ENCODE measurements at regions not wholly inside any gene's neighbourhood (a gene's known extent, or its start where the extent isn't known, plus 50 kb on each side); places are given as distances from the start of the nearest gene placed in this dataset.

GRCh38 chr13:65103351-65103750, 2126.8 kb downstream of the PCDH9 start:
- Histone ChIP-seq H3K27me3 (ENCODE audit: control insufficient read depth in 3 of 3, insufficient read depth in 3 of 3, low read length in 3 of 3) (no peaks in the 10 kb centered on the region), H3K4me3 (ENCODE audit: low read depth in 1 of 3, low read length in 3 of 3) (no peak overlapping the region), H3K9me3 (ENCODE audit: control insufficient read depth in 2 of 2, insufficient read depth in 1 of 2, low read depth in 1 of 2, low read length in 1 of 2) (no peaks in the 10 kb centered on the region), H3K4me1 (ENCODE audit: control insufficient read depth in 3 of 3, insufficient read depth in 2 of 3, low read depth in 1 of 3, low read length in 2 of 3) (no peaks in the 10 kb centered on the region), H3K36me3 (ENCODE audit: control insufficient read depth in 3 of 3, insufficient read depth in 2 of 3, low read depth in 1 of 3, low read length in 3 of 3) (no peaks in the 10 kb centered on the region), H3K27ac (ENCODE audit: low read depth in 1 of 3, low read length in 2 of 3) (no peak overlapping the region)
- FAIRE-seq (no peak), DNase-seq (no peak)
- WGBS, 3 donors, result 92 to 98% (median 95%) methylated on average over 1 of the region's 1 CpG

DNA sequence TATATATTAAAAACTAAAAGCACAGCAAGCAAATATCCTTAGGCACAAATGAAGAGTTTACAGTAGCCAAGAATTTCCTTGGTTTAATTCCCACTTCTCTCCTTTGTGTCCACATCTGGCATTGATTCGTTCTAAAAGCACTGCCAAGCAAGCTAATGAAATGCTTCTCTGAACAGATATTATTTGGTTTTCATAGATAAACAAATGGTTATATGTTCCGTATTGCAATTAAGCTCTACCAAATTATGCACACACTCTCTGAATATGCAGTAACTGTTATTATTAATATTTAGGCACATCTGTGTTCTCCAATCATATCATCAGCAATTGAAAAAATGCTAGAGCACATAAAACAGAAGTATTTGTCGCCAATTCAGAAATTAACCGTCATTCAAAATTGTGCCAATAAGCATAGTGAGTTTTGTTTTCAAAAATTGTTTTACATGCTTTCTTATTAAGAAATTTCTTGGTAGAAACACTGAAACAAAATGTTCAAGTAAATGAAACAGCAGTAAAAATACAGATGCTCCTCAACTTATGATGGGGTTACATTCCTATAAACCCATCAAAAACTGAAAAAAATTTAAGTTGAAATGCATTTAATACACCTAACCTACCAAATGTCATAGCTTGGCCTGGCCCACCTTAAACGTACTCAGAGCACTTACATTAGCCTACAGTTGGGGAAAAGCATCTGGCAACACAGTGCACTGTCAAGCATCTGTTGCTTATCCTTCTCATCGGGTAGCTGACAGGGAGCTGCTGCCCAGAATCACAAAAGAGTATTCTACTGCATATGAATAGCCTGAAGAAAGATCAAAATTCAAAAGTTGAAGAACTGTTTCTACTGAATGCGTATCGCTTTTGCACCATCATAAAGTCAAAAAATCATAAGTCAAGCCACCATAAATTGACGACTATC, 2134.7 kb downstream of the PCDH9 start:
- peaks cover 0 to 7% of the 10 kb centered on the region in 2 donors for H3K9me3 ChIP-seq (ENCODE audit: control insufficient read depth in 2 of 2, insufficient read depth in 1 of 2, low read depth in 1 of 2, low read length in 1 of 2)
- H3K27me3 ChIP-seq (ENCODE audit: control insufficient read depth in 3 of 3, insufficient read depth in 3 of 3, low read length in 3 of 3), result no peaks in the 10 kb centered on the region
- no peaks in the 10 kb centered on the region for H3K36me3 ChIP-seq (ENCODE audit: control insufficient read depth in 3 of 3, insufficient read depth in 2 of 3, low read depth in 1 of 3, low read length in 3 of 3)
- no peak overlapping the region for H3K4me3 ChIP-seq (ENCODE audit: low read depth in 1 of 3, low read length in 3 of 3)
- WGBS, 3 donors, result 68 to 86% (median 75%) methylated on average over 9 of the region's 9 CpGs
- no peak for DNase-seq
- H3K27ac ChIP-seq (ENCODE audit: low read depth in 1 of 3, low read length in 2 of 3), result no peak overlapping the region
- no peaks in the 10 kb centered on the region for H3K4me1 ChIP-seq (ENCODE audit: control insufficient read depth in 3 of 3, insufficient read depth in 2 of 3, low read depth in 1 of 3, low read length in 2 of 3)
- FAIRE-seq, result no peak

- FAIRE-seq, result no peak
- Histone ChIP-seq H3K27me3 (ENCODE audit: control insufficient read depth in 3 of 3, insufficient read depth in 3 of 3, low read length in 3 of 3) (no peaks in the 10 kb centered on the region), H3K9me3 (ENCODE audit: control insufficient read depth in 2 of 2, insufficient read depth in 1 of 2, low read depth in 1 of 2, low read length in 1 of 2) (peaks cover 0 to 7% of the 10 kb centered on the region in 2 donors), H3K27ac (ENCODE audit: low read depth in 1 of 3, low read length in 2 of 3) (no peak overlapping the region), H3K4me3 (ENCODE audit: low read depth in 1 of 3, low read length in 3 of 3) (no peak overlapping the region), H3K4me1 (ENCODE audit: control insufficient read depth in 3 of 3, insufficient read depth in 2 of 3, low read depth in 1 of 3, low read length in 2 of 3) (no peaks in the 10 kb centered on the region), H3K36me3 (ENCODE audit: control insufficient read depth in 3 of 3, insufficient read depth in 2 of 3, low read depth in 1 of 3, low read length in 3 of 3) (no peaks in the 10 kb centered on the region)
- DNase-seq, result no peak
- WGBS, 3 donors, result 68 to 86% (median 78%) methylated on average over 3 of the region's 3 CpGs
These were observed 2136.8 kb downstream of the PCDH9 start for GRCh38 chr13:65093357-65093756.

GRCh38 chr13:65091031-65091430, 2139.1 kb downstream of the PCDH9 start:
- Histone ChIP-seq H3K36me3 (ENCODE audit: control insufficient read depth in 3 of 3, insufficient read depth in 2 of 3, low read depth in 1 of 3, low read length in 3 of 3) (no peaks in the 10 kb centered on the region), H3K27me3 (ENCODE audit: control insufficient read depth in 3 of 3, insufficient read depth in 3 of 3, low read length in 3 of 3) (no peaks in the 10 kb centered on the region), H3K27ac (ENCODE audit: low read depth in 1 of 3, low read length in 2 of 3) (no peak overlapping the region), H3K4me1 (ENCODE audit: control insufficient read depth in 3 of 3, insufficient read depth in 2 of 3, low read depth in 1 of 3, low read length in 2 of 3) (no peaks in the 10 kb centered on the region), H3K4me3 (ENCODE audit: low read depth in 1 of 3, low read length in 3 of 3) (no peak overlapping the region), H3K9me3 (ENCODE audit: control insufficient read depth in 2 of 2, insufficient read depth in 1 of 2, low read depth in 1 of 2, low read length in 1 of 2) (peaks cover 0 to 7% of the 10 kb centered on the region in 2 donors)
- FAIRE-seq (no peak), DNase-seq (no peak)
- 27 to 64% (median 43%) methylated on average over 2 of the region's 2 CpGs for WGBS, 3 donors

- H3K27ac ChIP-seq (ENCODE audit: low read depth in 1 of 3, low read length in 2 of 3), result no peak overlapping the region
- peaks cover 0 to 7% of the 10 kb centered on the region in 2 donors for H3K9me3 ChIP-seq (ENCODE audit: control insufficient read depth in 2 of 2, insufficient read depth in 1 of 2, low read depth in 1 of 2, low read length in 1 of 2)
- H3K4me1 ChIP-seq (ENCODE audit: control insufficient read depth in 3 of 3, insufficient read depth in 2 of 3, low read depth in 1 of 3, low read length in 2 of 3), result no peaks in the 10 kb centered on the region
- DNase-seq, result no peak
- no peaks in the 10 kb centered on the region for H3K36me3 ChIP-seq (ENCODE audit: control insufficient read depth in 3 of 3, insufficient read depth in 2 of 3, low read depth in 1 of 3, low read length in 3 of 3)
- no peak overlapping the region for H3K4me3 ChIP-seq (ENCODE audit: low read depth in 1 of 3, low read length in 3 of 3)
- FAIRE-seq, result no peak
- no peaks in the 10 kb centered on the region for H3K27me3 ChIP-seq (ENCODE audit: control insufficient read depth in 3 of 3, insufficient read depth in 3 of 3, low read length in 3 of 3)
These were observed 2139.9 kb downstream of the PCDH9 start for GRCh38 chr13:65090186-65090585.

GRCh38 chr13:65088906-65089305, 2141.2 kb downstream of the PCDH9 start:
- no peak for DNase-seq
- Histone ChIP-seq H3K9me3 (ENCODE audit: control insufficient read depth in 2 of 2, insufficient read depth in 1 of 2, low read depth in 1 of 2, low read length in 1 of 2) (peaks cover 0 to 10% of the 10 kb centered on the region in 2 donors), H3K4me3 (ENCODE audit: low read depth in 1 of 3, low read length in 3 of 3) (no peak overlapping the region), H3K4me1 (ENCODE audit: control insufficient read depth in 3 of 3, insufficient read depth in 2 of 3, low read depth in 1 of 3, low read length in 2 of 3) (no peaks in the 10 kb centered on the region), H3K27ac (ENCODE audit: low read depth in 1 of 3, low read length in 2 of 3) (no peak overlapping the region), H3K36me3 (ENCODE audit: control insufficient read depth in 3 of 3, insufficient read depth in 2 of 3, low read depth in 1 of 3, low read length in 3 of 3) (no peaks in the 10 kb centered on the region), H3K27me3 (ENCODE audit: control insufficient read depth in 3 of 3, insufficient read depth in 3 of 3, low read length in 3 of 3) (no peaks in the 10 kb centered on the region)
- no peak for FAIRE-seq

DNA sequence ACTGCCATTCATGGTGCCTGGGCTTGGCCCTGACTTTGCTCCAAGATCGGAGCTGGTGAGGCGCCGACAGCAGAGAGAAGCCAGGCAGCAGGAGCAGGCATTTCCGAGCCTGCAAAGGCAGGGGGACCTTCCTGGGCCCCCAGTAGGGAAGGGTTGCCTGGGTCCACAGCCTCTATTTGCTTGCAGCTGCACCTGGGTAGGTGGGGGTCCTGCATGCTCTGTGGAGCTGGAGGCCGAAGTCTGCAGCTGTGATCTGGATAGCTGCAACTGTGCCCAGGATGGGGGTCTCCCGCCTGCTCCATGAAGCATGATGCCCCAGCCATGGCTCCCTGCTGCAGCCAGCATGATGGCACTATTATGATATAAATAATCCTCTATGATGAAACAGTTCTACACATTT, 2144.2 kb downstream of the PCDH9 start:
- DNase-seq, result no peak
- no peak overlapping the region for H3K27ac ChIP-seq (ENCODE audit: low read depth in 1 of 3, low read length in 2 of 3)
- H3K36me3 ChIP-seq (ENCODE audit: control insufficient read depth in 3 of 3, insufficient read depth in 2 of 3, low read depth in 1 of 3, low read length in 3 of 3), result no peaks in the 10 kb centered on the region
- no peaks in the 10 kb centered on the region for H3K27me3 ChIP-seq (ENCODE audit: control insufficient read depth in 3 of 3, insufficient read depth in 3 of 3, low read length in 3 of 3)
- no peaks in the 10 kb centered on the region for H3K4me1 ChIP-seq (ENCODE audit: control insufficient read depth in 3 of 3, insufficient read depth in 2 of 3, low read depth in 1 of 3, low read length in 2 of 3)
- FAIRE-seq, result no peak
- H3K4me3 ChIP-seq (ENCODE audit: low read depth in 1 of 3, low read length in 3 of 3), result no peak overlapping the region
- peaks cover 0 to 3% of the 10 kb centered on the region in 2 donors for H3K9me3 ChIP-seq (ENCODE audit: control insufficient read depth in 2 of 2, insufficient read depth in 1 of 2, low read depth in 1 of 2, low read length in 1 of 2)
- 82 to 92% (median 91%) methylated on average over 6 of the region's 6 CpGs for WGBS, 3 donors

GRCh38 chr13:65074248-65074647, 2155.9 kb downstream of the PCDH9 start:
- H3K4me1 ChIP-seq (ENCODE audit: control insufficient read depth in 3 of 3, insufficient read depth in 2 of 3, low read depth in 1 of 3, low read length in 2 of 3), result no peaks in the 10 kb centered on the region
- no peak overlapping the region for H3K4me3 ChIP-seq (ENCODE audit: low read depth in 1 of 3, low read length in 3 of 3)
- no peaks in the 10 kb centered on the region for H3K36me3 ChIP-seq (ENCODE audit: control insufficient read depth in 3 of 3, insufficient read depth in 2 of 3, low read depth in 1 of 3, low read length in 3 of 3)
- FAIRE-seq (no peak), DNase-seq (no peak)
- peaks cover 0 to 2% of the 10 kb centered on the region in 2 donors for H3K9me3 ChIP-seq (ENCODE audit: control insufficient read depth in 2 of 2, insufficient read depth in 1 of 2, low read depth in 1 of 2, low read length in 1 of 2)
- 45 to 67% (median 50%) methylated on average over 5 of the region's 5 CpGs for WGBS, 3 donors
- no peaks in the 10 kb centered on the region for H3K27me3 ChIP-seq (ENCODE audit: control insufficient read depth in 3 of 3, insufficient read depth in 3 of 3, low read length in 3 of 3)
- no peak overlapping the region for H3K27ac ChIP-seq (ENCODE audit: low read depth in 1 of 3, low read length in 2 of 3)

GRCh38 chr13:65064967-65065366, 2165.2 kb downstream of the PCDH9 start:
- WGBS, 3 donors, result 84 to 87% (median 86%) methylated on average over 4 of the region's 4 CpGs
- no peak for DNase-seq
- no peaks in the 10 kb centered on the region for H3K27me3 ChIP-seq (ENCODE audit: control insufficient read depth in 3 of 3, insufficient read depth in 3 of 3, low read length in 3 of 3)
- no peaks in the 10 kb centered on the region for H3K9me3 ChIP-seq (ENCODE audit: control insufficient read depth in 2 of 2, insufficient read depth in 1 of 2, low read depth in 1 of 2, low read length in 1 of 2)
- no peak overlapping the region for H3K4me3 ChIP-seq (ENCODE audit: low read depth in 1 of 3, low read length in 3 of 3)
- no peak overlapping the region for H3K27ac ChIP-seq (ENCODE audit: low read depth in 1 of 3, low read length in 2 of 3)
- FAIRE-seq, result no peak
- no peaks in the 10 kb centered on the region for H3K4me1 ChIP-seq (ENCODE audit: control insufficient read depth in 3 of 3, insufficient read depth in 2 of 3, low read depth in 1 of 3, low read length in 2 of 3)
- H3K36me3 ChIP-seq (ENCODE audit: control insufficient read depth in 3 of 3, insufficient read depth in 2 of 3, low read depth in 1 of 3, low read length in 3 of 3), result no peaks in the 10 kb centered on the region
